Keratinocyte (primary cell): ENCODE measurements at regions not wholly inside any gene's neighbourhood (a gene's known extent, or its start where the extent isn't known, plus 50 kb on each side); places are given as distances from the start of the nearest gene placed in this dataset.

Experiments
- CTCF ChIP-seq, 3 experiments: IDR thresholded peaks in 1 of 3; conservative IDR thresholded peaks in 1 of 3; optimal IDR thresholded peaks in 1 of 3; 2 replicates in 2 of 3; 3 replicates in 1 of 3; pipeline versions ENCODE3 to v1.5.1; 2011; ENCODE audit warnings: low read length in 3 of 3, mild to moderate bottlenecking in 3 of 3, moderate library complexity in 2 of 3, control low read depth in 1 of 3, inconsistent platforms in 1 of 3; ENCODE audit not compliant: insufficient read depth in 2 of 3; ENCODE audit errors: extremely low read depth in 1 of 3
- EZH2 ChIP-seq: IDR thresholded peaks from one replicate; pipeline ENCODE4 v1.6.1; 2012; ENCODE audit warnings: inconsistent platforms, mild to moderate bottlenecking, low read length, moderate library complexity

- no peak for TF ChIP-seq CTCF (optimal IDR thresholded peaks at IDR 0.05 in 1 of 3, IDR thresholded peaks at IDR 0.05 in 1 of 3, conservative IDR thresholded peaks at IDR 0.05 in 1 of 3; ENCODE audit: extremely low read depth in 1 of 3, insufficient read depth in 2 of 3, low read length in 3 of 3)
- no peak for TF ChIP-seq EZH2
Observed at GRCh38 chr2:120892967-120893667, 157.4 kb downstream of the GLI2 start.
